Lower leg skin (tissue), 4 donors: ENCODE measurements at regions not wholly inside any gene's neighbourhood (a gene's known extent, or its start where the extent isn't known, plus 50 kb on each side); places are given as distances from the start of the nearest gene placed in this dataset.
"Not testable (repeated sequence)": the region's sequence is repeated elsewhere in the genome, so short reads cannot be mapped to it uniquely, and the experiment has no call there.

Experiments
- DNase-seq, 2 donors: peaks; one replicate each; pipeline ENCODE4 v3.0.0-alpha.2; 2019; ENCODE audit warnings: low spot score in 2 of 2
- H3K4me3 ChIP-seq: fragments of 200-600 bp; sonication (generic); 2 replicates; pipeline ENCODE4 v1.5.1; 2017; ENCODE audit warnings: mild to moderate bottlenecking, low read depth; ENCODE audit not compliant: poor library complexity, severe bottlenecking
- POLR2A ChIP-seq, 2 donors: fragments of 450-650 bp; IDR thresholded peaks; one replicate each; pipeline ENCODE4 v1.6.1; 2016 to 2017; ENCODE audit warnings: antibody characterized with exemption in 2 of 2, mild to moderate bottlenecking in 1 of 2, moderate library complexity in 1 of 2
- WGBS, 2 donors: methylation state at CpG; one replicate each; pipeline ENCODE4 v1.1.5; 2018; 5-methylcytosine and 5-hydroxymethylcytosine counted together
- intact Hi-C: fragments of 100-400 bp; cut with DNase I; formaldehyde crosslinking; loops from one replicate; pipeline ENCODE4 v1.15.0; 2023; ENCODE audit warnings: low total_unique reads
- TF ChIP-seq, protein P1 (sequence below), 3 donors: fragments of 450-650 bp; IDR thresholded peaks; one replicate each; pipeline ENCODE4 v1.5.1; 2016; ENCODE audit warnings: antibody characterized with exemption in 3 of 3, mild to moderate bottlenecking in 3 of 3, moderate library complexity in 2 of 3

GRCh38 chr6:60891606-60892005 is 1394.4 kb downstream of the KHDRBS2 start:
- TF ChIP-seq POLR2A (IDR thresholded peaks at IDR 0.05), result no peak
- TF ChIP-seq, protein P1, sequence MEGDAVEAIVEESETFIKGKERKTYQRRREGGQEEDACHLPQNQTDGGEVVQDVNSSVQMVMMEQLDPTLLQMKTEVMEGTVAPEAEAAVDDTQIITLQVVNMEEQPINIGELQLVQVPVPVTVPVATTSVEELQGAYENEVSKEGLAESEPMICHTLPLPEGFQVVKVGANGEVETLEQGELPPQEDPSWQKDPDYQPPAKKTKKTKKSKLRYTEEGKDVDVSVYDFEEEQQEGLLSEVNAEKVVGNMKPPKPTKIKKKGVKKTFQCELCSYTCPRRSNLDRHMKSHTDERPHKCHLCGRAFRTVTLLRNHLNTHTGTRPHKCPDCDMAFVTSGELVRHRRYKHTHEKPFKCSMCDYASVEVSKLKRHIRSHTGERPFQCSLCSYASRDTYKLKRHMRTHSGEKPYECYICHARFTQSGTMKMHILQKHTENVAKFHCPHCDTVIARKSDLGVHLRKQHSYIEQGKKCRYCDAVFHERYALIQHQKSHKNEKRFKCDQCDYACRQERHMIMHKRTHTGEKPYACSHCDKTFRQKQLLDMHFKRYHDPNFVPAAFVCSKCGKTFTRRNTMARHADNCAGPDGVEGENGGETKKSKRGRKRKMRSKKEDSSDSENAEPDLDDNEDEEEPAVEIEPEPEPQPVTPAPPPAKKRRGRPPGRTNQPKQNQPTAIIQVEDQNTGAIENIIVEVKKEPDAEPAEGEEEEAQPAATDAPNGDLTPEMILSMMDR (IDR thresholded peaks at IDR 0.05), result no peak
- DNase-seq, result no peak
- no peak overlapping the region for H3K4me3 ChIP-seq
- intact Hi-C loops, result no loop called here
- 28 to 35% methylated on average over 1 of the region's 1 CpG for WGBS, 2 donors

DNA sequence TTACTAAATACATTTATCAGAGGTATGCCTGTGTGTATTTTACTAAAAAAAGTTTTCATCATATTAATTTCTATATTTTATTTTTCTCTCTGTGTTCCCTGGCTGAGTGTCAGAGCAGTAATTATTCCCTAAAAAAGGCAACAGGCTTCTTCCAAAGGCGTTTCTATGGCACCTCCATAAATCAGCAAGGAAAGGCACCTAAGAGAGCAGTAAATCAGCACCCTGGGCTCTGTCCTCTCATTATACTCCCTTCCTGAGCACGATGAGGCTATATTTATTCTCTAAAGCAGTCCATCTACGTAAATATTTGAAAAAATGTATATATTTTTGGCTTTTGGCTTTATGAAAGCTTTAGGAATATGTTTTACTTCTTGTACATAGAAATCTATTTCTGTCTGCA is 1408.6 kb downstream of the KHDRBS2 start:
- 21 to 34% methylated on average over 3 of the region's 3 CpGs for WGBS, 2 donors
- intact Hi-C loops, H3K4me3 ChIP-seq, DNase-seq: not testable (repeated sequence)

DNA sequence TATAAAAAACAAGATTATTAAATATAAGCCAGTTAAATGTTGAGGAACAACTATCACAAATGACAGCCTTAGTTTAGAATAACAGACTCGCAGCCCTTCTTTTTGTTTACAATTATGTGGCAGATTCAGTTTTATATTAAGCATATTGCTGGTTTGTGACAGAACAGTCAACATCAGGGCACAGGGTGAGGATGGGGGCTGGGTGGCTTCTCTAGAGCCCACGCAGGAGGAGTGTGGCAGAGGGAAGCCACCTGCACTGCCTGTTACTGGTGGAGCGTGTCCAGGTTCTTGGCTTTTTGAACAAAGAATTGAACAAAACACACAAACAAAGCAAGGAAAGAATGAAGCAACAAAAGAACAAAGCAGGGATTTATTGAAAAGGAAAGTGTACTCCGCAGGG is 1415.2 kb downstream of the KHDRBS2 start:
- DNase-seq, H3K4me3 ChIP-seq, intact Hi-C loops: not testable (repeated sequence)
- WGBS, 2 donors, result 75 to 76% methylated on average over 4 of the region's 4 CpGs

DNA sequence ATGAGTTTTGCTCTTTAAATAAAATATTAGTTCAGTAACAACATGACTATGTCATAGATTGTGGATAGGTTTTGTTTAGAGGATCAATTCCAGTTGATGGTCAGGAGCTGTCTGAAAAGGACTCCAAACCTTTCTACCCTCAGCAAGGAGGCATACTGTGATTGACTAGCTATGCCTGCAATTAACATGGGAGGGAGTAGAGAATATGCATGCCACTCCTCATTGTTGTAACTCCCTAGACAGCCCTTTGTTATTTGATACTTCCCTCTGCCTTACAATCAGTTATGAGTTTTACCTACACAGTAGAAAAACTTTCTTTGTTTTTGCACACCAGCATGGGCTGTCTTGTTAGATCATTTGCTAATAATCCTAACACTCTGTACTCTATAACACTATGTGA is 1418.5 kb downstream of the KHDRBS2 start:
- no peak for DNase-seq
- no peak overlapping the region for H3K4me3 ChIP-seq
- no peak for TF ChIP-seq POLR2A (IDR thresholded peaks at IDR 0.05)
- TF ChIP-seq, protein P1 (IDR thresholded peaks at IDR 0.05), result no peak
- intact Hi-C loops, result no loop called here

DNA sequence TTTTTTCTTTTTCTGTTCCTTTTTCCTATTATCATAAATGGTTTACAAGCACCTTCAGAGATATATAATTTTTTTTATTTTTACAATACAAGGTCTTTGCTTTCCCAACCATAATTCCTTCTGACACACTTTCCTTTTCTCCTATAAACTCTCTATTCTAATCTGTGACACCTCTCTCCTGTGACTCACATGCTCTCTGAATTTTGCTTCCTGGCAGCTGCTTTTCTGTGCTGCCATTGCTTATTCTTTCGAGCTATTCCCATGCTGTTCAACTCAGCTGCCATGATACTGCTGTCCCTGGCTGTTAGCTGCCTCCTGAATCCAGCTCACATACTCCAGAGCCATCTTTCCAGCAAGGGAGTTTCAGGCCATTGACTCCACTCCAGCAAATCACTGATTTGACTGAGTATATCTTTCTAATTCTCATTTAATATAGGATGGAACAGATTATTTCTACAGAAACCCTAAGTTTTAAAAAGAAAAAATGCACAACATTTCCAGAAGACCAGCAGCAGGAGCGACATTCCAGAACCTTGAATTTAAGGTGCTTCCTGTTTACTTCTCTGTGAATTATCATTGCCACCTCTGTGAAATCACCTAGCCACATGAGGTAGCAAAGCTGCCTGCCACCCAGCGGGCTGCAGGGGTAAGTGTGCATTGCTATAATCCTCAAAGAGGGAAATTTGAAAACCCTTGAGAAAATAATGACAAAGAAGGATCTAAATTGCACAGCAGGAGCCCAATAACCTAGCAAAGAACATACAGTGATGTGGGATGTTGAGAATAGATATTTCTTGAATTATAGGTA is 1442.6 kb downstream of the KHDRBS2 start:
- DNase-seq, intact Hi-C loops, H3K4me3 ChIP-seq: not testable (repeated sequence)
- WGBS, 2 donors, result 29 to 41% methylated on average over 3 of the region's 3 CpGs

DNA sequence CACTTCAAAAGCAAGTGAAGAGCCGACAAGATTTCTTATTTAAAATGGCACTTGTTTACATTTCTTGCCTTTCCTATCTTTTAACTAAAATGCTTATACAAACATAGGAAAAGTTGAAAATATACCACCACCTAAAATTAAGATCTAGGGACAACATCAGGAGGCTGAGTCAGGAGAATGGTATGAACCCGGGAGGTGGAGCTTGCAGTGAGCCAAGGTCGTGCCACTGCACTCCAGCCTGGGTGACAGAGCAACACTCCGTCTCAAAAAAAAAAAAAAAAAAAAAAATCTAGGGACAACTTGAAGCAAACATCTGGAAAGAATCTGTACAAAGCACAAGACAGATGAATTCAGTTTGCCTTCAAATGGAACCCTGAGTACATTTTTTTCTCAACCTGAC is 1455.3 kb downstream of the KHDRBS2 start:
- WGBS, 2 donors, result 38 to 60% methylated on average over 4 of the region's 4 CpGs
- DNase-seq, H3K4me3 ChIP-seq, intact Hi-C loops: not testable (repeated sequence)

DNA sequence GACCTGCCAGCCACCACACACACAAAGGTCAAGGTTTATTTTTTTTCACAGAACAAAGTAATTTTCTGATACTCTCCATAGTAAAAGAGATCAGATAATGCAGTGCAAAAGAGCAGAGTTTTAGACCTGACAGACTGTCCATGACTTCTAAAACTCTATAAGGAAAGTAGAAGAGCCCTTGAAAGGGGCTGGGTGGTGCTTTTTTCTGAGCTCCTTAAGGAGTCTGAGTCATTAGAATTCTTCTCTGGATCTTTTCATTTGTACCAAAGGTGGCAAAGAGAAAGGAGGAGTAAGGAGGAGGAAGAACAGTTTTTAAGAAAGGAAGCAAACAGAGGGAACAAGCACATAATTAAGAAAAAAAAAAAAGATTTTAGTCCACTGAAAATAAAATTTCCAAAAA is 1463.4 kb downstream of the KHDRBS2 start:
- DNase-seq, H3K4me3 ChIP-seq, intact Hi-C loops: not testable (repeated sequence)

DNA sequence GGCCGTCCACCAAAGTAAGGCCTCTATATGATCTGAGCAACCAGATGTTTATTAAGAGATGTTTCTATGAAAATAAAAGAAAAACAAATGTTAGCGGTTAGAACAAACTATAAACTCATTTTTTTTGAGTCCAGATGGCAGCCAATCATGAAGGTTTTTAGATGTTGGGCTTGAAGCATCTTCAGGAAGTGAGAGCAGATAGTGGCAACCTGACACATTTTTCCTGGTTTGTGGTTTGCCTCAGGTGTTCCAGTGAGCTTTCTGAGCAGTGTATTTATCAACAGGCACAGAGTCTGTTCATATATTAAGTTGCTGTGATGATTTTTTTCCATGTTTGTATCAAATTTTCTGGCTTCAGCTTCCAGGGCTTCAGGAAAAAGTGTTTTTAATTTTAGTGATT is 1468.0 kb downstream of the KHDRBS2 start:
- intact Hi-C loops, H3K4me3 ChIP-seq, DNase-seq: not testable (repeated sequence)
- 55 to 84% methylated on average over 2 of the region's 2 CpGs for WGBS, 2 donors

- WGBS, 2 donors, result 88 to 90% methylated on average over 1 of the region's 1 CpG
- H3K4me3 ChIP-seq, intact Hi-C loops, DNase-seq: not testable (repeated sequence)
Measured at GRCh38 chr6:60814784-60815183, 1471.2 kb downstream of the KHDRBS2 start.

DNA sequence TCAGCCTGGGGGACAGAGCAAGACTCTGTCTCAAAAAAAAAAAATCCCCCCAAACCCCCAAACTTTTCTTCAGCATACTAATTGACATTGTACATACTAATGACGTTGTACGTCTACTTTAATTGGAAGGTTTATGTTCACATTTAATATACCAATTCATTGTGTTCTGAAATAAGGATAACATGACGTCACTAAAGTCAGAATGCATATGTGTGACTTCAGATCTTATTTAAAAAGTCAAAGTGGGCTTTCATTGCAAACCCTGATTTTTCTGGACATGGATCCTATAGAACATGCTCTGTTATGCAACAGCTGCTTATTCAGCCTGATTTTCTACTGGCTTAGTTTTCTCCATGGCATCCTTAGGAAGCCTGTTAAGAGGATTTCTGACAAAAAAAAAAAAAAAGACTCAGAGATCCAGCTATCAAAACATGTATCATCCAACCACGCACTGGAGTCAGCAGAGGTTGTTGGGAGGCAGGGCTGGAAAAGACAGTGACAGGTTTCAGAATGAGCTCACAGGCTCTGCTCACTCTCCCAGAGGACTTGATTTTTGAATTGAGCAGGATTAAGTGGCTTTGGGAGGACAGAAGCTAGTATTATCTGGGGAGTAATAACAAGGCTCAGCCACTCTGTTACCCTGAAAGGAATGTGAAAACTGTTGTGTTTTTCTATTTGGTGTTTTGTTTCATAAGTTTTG is 1472.0 kb downstream of the KHDRBS2 start:
- DNase-seq, H3K4me3 ChIP-seq, intact Hi-C loops: not testable (repeated sequence)
- 71 to 75% methylated on average over 4 of the region's 4 CpGs for WGBS, 2 donors

DNA sequence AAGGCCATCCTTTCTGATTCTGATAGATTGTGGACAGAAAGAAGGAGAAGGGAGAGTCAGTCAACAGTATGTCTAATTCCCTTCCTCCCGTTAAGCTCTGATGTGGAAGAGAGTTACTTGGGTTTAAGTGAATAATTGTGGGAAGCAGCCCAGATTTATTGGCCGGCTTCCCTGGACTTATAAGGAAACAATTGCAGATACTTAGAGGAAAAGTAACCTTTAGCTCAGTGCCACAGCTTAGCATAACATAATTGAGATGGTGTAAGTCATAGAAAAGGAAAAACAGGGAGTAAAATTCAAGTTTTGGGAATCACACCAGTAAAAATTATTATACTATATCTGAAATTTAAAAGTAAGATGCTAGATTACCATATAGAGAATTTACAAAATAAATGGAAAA is 1475.8 kb downstream of the KHDRBS2 start:
- intact Hi-C loops, H3K4me3 ChIP-seq, DNase-seq: not testable (repeated sequence)
- WGBS, 2 donors, result 63% methylated on average over 1 of the region's 2 CpGs; no CpG with 5 or more reads in 1 of the 2 donors

DNA sequence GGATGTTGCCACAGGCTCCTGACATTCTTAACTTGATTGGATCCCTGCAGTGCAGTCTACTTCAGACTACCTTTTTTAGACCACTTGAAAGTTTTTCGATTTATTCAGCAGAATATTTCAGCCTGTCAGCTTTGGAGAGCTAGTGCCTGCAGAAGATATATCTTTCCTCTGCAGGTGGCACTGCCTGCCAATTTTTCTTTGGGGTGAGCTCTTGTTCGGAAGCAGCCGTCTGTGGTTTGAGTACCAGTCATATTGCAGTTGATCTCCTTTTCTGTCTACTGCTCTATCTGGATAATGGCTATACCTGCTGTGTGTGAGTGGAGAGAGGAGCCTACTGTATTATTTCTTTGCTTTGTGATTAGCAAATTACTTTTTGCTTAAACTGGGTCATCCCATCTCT is 1486.9 kb downstream of the KHDRBS2 start:
- H3K4me3 ChIP-seq, intact Hi-C loops, DNase-seq: not testable (repeated sequence)
- 23 to 30% methylated on average over 3 of the region's 3 CpGs for WGBS, 2 donors

DNA sequence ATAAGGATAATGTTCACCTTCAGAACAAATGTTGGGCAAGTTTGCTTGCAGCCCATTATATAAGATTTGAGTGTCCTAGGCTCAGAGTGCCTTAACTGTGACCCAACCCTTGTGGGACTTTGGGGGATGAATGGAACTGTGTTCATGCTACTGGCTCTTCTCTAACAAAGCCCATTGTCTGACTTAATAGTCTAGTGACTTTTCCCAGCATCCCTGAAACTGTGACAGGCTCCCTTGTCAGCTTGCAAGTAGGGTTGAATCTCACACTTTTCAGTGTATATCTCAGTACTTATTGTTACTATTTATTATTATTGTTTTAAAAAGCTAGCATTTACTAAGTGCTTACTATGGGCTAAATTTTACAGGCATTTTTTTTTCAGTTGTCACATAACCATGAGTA is 1488.2 kb downstream of the KHDRBS2 start:
- DNase-seq, H3K4me3 ChIP-seq, intact Hi-C loops: not testable (repeated sequence)
